NCI-H748 (cell line): ENCODE measurements at regions not wholly inside any gene's neighbourhood (a gene's known extent, or its start where the extent isn't known, plus 50 kb on each side); places are given as distances from the start of the nearest gene placed in this dataset.
"Not testable (repeated sequence)": the region's sequence is repeated elsewhere in the genome, so short reads cannot be mapped to it uniquely, and the experiment has no call there.

Experiments used
- DNase-seq: peaks from one replicate; lab custom pipeline; 2025; ENCODE audit not compliant: unreplicated experiment; lab: John Stamatoyannopoulos, UW

GRCh38 chr7:16369855-16370254 is 51.5 kb downstream of the CRPPA start:
- DNase-seq = no peak

GRCh38 chr7:16369309-16369708 is 52.0 kb downstream of the CRPPA start:
- not testable (repeated sequence) for DNase-seq

- no peak for DNase-seq
Observed at GRCh38 chr7:16368885-16369284, 52.5 kb downstream of the CRPPA start.

- DNase-seq = no peak
Observed at GRCh38 chr7:16367115-16367514, 54.2 kb downstream of the CRPPA start.

GRCh38 chr7:16365952-16366351 is 55.4 kb downstream of the CRPPA start:
- no peak for DNase-seq

GRCh38 chr7:16365177-16365576 is 56.2 kb downstream of the CRPPA start:
- no peak for DNase-seq

- no peak for DNase-seq
Observed at GRCh38 chr7:16359216-16359615, 62.1 kb downstream of the CRPPA start.

- peak; percentile 60 for DNase-seq
Observed at GRCh38 chr7:16357921-16358320, 63.4 kb downstream of the CRPPA start.

GRCh38 chr7:16357474-16357873 is 63.9 kb downstream of the CRPPA start:
- no peak for DNase-seq

GRCh38 chr7:16356301-16356958 is 64.9 kb downstream of the CRPPA start:
- no peak for DNase-seq

GRCh38 chr7:16354573-16354972 is 66.8 kb downstream of the CRPPA start:
- no peak for DNase-seq

GRCh38 chr7:16353226-16353625 is 68.1 kb downstream of the CRPPA start:
- DNase-seq = no peak

- no peak for DNase-seq
Observed at GRCh38 chr7:16350634-16351033, 70.7 kb downstream of the CRPPA start.

- DNase-seq = no peak
Observed at GRCh38 chr7:16348251-16348650, 73.1 kb downstream of the CRPPA start.

GRCh38 chr7:16347827-16348192 is 73.5 kb downstream of the CRPPA start:
- no peak for DNase-seq

GRCh38 chr7:16347066-16347826 is 74.1 kb downstream of the CRPPA start:
- DNase-seq = no peak

GRCh38 chr7:16345979-16346958 is 75.1 kb downstream of the CRPPA start:
- no peak for DNase-seq

- no peak for DNase-seq
Observed at GRCh38 chr7:16344927-16345326, 76.4 kb downstream of the CRPPA start.

GRCh38 chr7:16343612-16344011 is 77.7 kb downstream of the CRPPA start:
- DNase-seq = no peak

- DNase-seq = no peak
Observed at GRCh38 chr7:16338065-16338464, 83.3 kb downstream of the CRPPA start.

GRCh38 chr7:16326106-16326505 is 95.2 kb downstream of the CRPPA start:
- DNase-seq = no peak

GRCh38 chr7:16323313-16323712 is 98.0 kb downstream of the CRPPA start:
- DNase-seq = no peak
